ENCODE measurements at regions not wholly inside any gene's neighbourhood (a gene's known extent, or its start where the extent isn't known, plus 50 kb on each side); places are given as distances from the start of the nearest gene placed in this dataset.
"Not testable (repeated sequence)": the region's sequence is repeated elsewhere in the genome, so short reads cannot be mapped to it uniquely, and the experiment has no call there.

DNA sequence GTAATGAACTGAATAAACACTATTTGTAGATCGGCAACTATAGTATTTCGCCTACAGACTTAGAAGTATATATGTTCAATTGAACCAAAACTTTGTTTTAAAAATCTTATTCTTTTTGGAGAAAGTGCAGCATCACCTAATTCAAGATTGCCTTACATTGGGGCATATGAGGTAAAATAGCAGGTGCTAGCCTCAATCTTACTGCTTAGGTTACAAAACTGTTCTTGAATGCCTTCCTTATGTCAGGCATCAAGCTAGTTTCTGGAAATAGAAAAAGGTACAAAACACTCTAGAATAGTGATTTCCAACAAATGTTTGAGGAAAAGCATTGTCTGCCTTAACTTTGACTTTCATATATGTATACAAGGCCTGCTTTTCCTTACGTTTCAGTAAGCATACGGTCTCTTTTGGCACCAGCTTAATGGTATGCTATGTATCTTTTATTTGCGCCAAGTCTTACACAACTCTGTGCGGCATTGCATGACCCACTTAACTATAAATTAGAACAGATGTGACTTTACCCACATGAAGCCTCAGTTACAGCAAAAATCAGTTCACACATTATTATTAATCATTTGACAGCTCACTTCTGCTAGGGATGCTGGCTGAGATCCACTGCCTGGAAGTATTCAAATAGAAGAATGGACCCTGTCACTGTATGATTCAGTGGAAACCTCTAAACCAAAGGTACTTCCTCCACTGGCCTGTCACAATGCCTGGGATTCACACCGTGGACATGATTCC lies 174.1 kb downstream of the PRELID2 start:
- DNase-seq (ENCODE audit: low read depth in 4 of 4, low spot score in 2 of 4), result no peak

DNA sequence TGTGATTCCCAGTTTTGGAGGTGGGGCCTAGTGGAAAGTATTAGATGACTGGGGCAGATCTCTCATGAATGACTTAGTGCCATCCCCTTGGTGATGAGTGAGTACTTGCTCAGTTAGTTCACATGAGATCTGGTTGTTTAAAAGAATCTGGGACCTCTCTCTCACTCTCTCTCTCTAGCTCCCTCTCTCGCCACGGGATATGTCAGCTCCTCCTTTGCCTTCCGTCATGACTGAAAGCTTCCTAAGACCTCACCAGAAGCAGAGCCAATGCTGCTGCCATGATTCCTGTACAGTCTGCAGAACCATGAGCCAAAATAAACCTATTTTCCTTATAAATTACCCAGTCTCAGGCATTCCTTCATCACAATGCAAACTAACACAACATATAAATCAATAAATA lies 176.7 kb downstream of the PRELID2 start:
- DNase-seq (ENCODE audit: low read depth in 4 of 4, low spot score in 2 of 4), result no peak

DNA sequence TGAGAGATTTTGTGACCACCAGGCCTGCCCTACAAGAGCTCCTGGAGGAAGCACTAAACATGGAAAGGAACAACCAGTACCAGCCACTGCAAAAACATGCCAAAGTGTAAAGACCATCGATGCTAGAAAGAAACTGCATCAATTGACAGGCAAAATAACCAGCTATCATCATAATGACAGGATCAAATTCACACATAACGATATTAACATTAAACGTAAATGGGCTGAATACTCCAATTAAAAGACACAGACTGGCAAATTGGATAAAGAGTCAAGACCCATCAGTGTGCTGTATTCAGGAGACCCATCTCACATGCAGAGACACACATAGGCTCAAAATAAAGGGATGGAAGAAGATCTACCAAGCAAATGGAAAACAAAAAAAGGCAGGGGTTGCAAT lies 182.4 kb downstream of the PRELID2 start:
- not testable (repeated sequence) for DNase-seq (ENCODE audit: low read depth in 4 of 4, low spot score in 2 of 4)

DNA sequence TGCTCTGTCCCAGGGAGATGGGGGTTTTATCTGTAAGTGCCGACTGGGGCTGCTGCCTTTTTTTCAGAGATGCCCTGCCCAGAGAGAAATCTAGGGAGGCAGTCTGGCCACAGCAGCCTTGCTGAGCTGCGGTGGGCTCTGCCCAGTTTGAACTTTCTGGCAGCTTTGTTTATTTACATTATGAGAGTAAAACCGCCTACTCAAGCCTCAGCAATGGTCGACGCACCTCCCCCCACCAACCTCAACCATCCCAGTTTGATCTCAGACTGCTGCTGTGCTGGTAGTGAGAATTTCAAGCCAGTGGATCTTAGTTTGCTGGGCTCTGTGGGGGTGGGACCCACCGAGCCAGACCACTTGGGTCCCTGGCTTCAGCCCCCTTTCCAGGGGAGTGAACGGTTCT lies 188.0 kb downstream of the PRELID2 start:
- not testable (repeated sequence) for DNase-seq (ENCODE audit: low read depth in 4 of 4, low spot score in 2 of 4)

DNA sequence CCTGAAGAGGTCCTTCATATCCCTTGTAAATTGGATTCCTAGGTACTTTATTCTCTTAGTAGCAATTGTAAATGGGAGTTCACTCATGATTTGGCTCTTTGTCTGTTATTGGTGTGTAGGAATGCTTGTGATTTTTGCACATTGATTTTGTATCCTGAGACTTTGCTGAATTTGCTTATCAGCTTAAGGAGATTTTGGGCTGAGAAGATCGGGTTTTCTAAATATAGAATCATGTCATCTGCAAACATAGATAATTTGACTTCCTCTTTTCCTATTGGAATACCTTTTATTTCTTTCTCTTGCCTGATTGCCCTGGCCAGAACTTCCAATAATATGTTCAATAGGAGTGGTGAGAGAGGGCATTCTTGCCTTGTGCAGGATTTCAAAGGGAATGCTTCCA lies 191.9 kb downstream of the PRELID2 start:
- not testable (repeated sequence) for DNase-seq (ENCODE audit: low read depth in 4 of 4, low spot score in 2 of 4)

DNA sequence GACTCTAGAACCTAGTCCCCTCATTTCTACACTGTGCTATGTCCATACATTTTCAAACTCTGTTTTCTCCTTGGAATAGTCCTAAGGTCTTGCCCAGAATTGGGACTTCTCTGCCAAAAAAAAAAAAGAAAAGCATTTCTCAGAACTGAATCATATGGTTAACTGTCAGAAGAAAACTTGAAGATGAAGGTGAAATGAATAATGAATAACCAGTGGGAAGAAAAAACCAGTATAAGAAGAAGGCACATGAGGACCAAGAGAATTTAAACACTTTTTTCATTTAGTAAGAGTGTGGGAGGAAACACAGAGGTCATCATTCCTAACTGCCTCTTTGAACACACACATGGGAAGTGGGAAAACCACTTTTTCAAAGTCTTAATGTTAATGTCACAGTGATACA lies 197.7 kb downstream of the PRELID2 start:
- DNase-seq (ENCODE audit: low read depth in 4 of 4, low spot score in 2 of 4), result no peak

DNA sequence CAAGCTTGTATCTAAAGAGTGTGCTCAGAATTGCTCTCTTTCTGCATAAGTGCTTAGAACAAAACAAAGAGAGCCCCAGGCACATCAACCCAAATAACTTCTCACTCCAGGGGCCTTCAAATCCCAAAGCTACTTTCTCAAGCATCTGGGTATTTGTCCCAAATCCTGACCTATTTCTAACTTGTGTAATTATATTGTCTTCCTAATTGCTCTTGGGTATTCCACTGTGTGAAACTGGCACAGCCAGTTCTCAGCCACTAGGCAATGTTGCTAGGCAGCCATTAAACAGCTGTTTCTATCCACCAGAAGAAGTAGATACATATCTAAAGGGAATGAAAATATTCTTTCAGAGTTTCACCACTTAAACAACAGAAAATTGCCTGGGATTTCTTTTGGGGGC lies 198.8 kb downstream of the PRELID2 start:
- DNase-seq (ENCODE audit: low read depth in 4 of 4, low spot score in 2 of 4), result no peak

DNA sequence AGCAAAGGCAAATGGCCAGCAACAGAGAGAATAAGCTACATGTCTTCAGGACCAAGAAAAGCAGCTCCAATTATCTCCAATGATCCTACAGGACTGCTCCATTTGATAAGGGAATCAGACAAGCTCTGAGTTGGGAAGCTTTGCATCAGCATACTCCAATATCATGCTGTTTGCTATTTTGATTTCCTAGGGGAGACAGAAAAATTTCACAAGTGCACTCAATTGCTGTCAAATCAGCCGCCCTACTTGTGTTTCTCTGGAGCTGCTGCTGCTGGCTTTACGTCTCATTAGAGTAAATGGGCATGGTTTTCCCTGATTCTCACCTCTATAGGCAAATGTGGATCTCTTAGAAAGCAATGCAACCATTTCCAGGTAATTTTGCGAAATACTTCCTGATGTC lies 201.7 kb downstream of the PRELID2 start:
- DNase-seq (ENCODE audit: low read depth in 4 of 4, low spot score in 2 of 4), result no peak

DNA sequence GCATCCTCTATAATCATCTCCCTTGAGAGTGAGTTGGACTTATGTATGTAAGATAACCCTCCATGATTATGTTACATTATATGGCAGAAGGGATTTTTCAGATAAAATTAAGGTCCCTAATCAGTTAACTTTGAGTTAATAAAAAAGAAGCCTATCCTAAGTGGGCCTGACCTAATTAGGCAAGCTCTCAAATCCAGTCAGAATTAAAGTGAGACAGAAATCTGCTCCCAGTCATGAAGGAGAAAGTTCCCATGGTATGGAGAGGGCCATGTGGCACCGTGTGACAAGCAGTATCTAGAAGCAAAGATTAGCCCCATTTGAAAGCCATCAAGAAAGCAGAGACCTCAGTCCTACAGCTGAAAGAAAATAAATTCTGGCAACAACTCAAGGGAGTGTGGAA lies 202.4 kb downstream of the PRELID2 start:
- no peak for DNase-seq (ENCODE audit: low read depth in 4 of 4, low spot score in 2 of 4)

DNA sequence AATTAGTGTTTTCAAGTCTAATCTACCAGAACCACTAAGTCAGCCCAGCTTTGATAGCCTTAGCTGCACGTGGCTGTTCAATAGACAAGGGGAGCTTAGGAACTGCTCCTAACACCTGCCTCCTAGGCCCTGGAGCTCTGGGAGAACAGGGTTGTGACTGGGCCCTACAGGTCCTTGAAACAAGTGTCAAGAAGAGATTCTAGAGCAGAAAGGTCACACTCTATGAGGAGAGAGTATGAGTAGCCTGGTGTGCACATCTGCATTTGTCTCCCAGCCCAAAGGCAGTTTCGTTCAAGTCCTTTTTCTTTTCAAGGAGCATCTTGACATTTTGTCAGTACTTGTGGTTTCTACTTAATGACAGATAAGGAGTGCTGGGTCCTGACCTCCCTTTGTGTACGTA lies 206.1 kb downstream of the PRELID2 start:
- no peak for DNase-seq (ENCODE audit: low read depth in 4 of 4, low spot score in 2 of 4)

DNA sequence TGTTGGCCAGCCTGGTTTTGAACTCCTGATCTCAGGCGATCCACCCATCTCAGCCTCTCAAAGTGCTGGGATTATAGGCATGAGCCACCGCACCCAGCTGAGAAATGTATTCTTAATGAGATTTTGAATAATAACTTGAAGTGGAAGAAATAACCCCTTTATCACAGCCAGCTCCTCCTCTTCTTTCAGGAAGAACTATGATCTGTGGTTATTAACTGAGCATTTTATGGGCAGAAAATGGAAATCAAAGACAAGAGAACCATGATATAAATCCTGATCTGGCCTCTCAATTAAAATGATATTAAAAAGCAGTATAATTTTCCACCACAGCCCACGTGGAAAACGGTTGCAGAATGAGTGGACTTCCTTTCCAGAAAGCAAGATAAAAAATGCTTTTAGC lies 206.6 kb downstream of the PRELID2 start:
- DNase-seq (ENCODE audit: low read depth in 4 of 4, low spot score in 2 of 4), result no peak

DNA sequence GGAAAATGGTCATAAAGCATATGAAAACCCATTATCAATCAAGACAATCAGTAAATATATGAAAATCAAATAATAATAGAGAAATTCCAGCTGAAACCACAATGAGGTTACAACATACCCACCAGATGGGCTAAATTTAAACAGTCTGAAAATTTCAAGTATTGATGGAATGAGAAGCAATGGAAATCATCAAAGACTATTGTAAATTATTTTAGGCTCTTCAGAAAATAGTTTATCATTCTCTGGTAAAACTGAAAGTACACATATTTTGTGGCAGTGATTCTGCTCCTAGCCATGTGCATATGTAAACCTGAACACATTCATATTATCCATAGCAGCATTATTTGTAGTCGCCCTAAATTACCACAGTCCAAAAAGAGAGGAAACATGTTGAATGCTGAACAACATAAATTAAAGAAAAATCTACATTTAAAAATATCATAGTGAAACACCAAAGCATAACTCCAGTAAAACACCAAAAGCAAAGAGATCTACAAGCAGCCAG lies 215.3 kb downstream of the PRELID2 start:
- DNase-seq (ENCODE audit: low read depth in 4 of 4, low spot score in 2 of 4), result no peak

DNA sequence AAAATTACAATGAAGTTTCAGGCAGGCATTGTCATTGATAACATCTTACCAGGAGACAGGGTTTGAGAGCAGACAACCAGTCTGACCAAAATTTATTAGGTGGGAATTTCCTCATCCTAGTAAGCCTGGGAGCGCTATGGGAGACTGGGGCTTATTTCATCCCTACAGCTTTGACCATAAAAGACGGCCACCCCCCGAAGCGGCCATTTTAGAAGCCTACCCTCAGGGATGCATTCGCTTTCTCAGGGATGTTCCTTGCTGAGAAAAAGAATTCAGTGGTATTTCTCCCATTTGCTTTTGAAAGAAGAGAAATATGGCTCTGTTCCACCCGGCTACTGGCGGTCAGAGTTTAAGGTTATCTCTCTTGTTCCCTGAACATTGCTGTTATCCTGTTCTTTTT lies 218.4 kb downstream of the PRELID2 start:
- DNase-seq (ENCODE audit: low read depth in 4 of 4, low spot score in 2 of 4), result not testable (repeated sequence)

DNA sequence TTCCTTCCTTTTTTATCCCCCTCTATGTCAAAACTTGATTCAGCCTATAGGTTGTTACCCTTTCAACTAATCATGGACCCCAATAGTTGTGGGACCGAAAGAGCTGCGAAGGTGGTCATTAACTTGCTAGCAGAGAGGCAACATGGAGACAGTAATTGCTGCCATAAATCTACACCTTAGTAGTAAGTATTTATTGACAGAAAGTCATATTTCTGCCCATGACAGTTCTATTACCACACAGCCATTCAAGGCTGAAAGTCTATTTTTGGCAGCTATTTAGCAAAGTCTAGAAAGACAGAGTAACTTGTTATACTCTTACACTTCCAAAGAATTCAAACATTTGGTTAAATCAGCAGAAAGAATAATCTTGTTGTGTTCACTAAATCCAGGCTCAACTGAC lies 236.2 kb downstream of the PRELID2 start:
- DNase-seq (ENCODE audit: low read depth in 4 of 4, low spot score in 2 of 4), result no peak

DNA sequence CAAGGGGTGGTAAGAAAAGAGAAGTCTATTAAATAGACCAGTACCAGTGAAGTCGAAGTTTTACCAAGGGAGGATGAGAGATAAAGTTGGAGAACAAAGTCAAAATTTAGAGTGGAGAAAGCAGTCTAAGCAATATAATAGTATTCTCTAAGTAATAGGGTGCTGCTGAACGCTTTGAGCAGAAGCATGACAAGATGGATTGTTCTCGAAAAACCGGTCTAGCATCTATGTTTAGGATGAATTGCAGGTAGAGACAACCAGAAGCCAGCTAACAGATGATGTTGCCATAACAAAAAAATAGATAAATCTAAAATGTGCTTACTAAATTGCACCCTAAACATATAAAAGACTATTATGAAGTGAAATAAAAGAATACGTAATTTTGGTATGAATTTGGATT lies 237.0 kb downstream of the PRELID2 start:
- no peak for DNase-seq (ENCODE audit: low read depth in 4 of 4, low spot score in 2 of 4)

DNA sequence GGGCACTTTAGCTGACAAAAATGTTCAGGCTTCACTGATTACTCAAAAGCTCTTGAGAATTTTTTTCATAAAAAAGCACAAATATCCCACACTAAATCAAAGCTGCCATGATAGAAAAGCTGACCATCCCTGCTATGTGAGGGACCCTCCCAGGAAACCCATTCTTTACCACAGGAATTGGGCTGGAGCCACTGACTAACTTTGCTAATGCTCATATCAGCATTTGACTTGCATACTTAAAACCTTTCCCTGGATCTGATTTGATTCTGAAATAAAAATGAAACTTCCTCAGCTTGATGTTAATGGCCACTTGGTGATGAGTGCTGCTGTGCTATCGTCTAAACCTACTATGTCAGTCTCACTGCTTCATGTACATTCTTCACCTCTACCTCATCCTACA lies 243.6 kb downstream of the PRELID2 start:
- DNase-seq (ENCODE audit: low read depth in 4 of 4, low spot score in 2 of 4), result no peak

DNA sequence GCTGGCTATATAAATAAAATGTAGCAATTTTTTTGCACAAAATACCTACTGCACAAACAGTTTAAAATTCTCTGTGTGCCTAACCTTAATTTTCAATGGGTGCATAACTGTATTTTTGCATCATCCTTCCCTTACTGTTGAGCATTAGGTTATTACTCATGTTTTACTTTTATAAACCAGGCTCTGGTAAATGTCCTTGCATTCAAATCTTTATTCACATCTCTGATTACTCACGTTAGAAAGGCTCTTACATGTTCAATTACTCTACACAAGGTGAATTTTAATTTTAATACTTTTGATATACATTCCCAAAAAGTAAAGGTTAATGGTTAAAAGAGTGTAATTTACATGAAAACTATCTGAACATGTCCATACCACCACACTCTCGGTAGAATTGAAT lies 246.1 kb downstream of the PRELID2 start:
- DNase-seq (ENCODE audit: low read depth in 4 of 4, low spot score in 2 of 4), result no peak

DNA sequence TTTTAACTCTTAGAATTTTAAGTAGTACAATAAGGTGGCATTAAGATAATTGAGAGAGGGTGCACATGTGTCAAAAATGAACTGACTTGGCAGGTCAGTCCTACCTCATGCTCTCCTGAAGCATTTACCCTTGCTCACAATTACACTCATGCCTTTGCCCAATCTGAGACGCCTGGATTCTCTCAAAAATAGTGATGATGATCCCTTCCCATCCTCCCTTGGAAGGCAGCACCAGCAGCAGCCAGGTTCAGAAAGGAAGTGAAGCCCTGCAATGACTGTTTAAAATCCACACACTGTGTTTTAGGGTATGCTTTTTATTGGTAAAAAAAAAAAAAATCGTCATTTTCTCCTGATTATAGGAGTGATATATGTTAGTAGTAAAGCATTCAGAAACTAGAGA lies 246.6 kb downstream of the PRELID2 start:
- DNase-seq (ENCODE audit: low read depth in 4 of 4, low spot score in 2 of 4), result no peak

DNA sequence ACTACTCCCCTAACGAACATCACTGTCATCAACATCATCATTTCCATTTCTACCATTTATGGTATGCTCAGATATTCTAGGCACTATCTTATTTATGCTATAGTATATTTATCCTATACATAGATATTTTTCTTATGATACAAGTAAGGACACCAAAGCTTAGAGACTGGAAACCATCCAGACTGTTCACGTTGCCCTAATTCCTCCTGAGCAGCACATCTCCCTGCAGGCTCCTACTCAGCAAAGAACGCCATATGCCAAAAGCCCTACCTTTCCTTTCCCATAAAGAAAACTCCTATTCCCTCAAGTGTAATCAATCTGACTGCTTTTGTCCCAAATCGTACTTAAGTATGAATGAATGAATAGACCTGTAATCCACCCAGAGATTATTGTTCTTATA lies 247.0 kb downstream of the PRELID2 start:
- DNase-seq (ENCODE audit: low read depth in 4 of 4, low spot score in 2 of 4), result no peak

DNA sequence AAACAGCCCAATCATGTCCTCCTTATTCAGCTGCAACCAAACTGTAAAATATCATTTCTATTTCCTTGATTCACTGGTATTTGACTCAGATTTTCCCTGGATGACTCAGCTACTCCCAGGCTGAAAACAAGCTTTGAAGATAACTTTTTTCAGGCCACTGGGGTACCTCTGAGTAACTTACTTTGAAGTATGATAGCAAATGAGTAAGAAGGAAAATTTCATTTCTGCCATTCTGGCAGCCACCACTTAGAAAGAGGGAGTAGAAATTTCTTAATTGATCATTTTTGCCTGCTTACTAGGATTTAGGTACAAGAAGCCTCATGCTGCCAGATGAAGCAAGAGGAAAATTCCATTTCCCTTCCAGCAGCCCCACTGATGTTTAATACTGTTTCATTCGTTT lies 247.4 kb downstream of the PRELID2 start:
- no peak for DNase-seq (ENCODE audit: low read depth in 4 of 4, low spot score in 2 of 4)

DNA sequence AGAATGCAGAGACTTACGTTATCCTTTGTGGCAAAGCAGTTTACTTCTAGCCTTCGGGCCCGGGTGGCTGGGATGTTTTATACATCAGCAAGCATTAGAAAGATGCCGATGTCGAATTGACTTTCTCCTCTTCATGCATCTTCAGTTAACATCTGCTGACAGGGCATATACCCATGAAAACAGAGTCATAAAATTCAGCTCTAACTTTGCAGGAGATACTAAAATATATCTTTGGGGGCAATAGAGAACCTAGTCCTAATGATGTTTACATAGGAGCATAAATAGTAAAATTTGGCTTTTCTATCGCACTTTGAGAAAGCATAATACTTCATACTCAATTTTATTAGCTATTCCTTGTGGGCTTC lies 247.9 kb downstream of the PRELID2 start:
- DNase-seq (ENCODE audit: low read depth in 4 of 4, low spot score in 2 of 4), result no peak

DNA sequence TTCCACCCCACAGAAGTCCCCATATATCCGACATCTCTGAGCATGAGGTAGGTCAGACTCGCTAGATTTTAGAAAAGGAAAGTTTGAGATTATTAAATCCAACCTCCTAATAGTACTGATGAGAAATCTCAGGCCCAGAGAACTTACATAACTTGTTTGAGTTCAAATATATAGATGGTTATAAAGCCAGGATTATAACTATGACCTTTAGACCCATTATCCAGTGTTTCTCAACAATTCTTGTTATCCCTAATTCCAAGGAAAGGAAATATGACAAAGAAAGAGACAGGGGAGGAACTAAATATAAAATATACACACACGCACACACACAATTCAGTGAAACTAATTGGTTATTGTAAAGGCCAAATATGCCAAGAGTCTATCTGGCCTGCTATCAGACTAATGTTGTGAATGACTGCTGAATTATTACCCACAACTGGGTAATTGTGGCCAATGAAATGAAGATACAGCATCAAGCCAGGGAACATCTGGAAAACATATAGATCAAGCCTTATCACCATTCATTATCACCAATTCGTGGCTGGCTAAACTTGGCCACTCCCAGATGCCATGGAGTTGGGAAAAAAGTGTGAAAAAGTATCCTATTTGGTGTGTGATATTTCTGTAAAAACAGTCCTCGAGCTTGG lies 248.4 kb downstream of the PRELID2 start:
- DNase-seq (ENCODE audit: low read depth in 4 of 4, low spot score in 2 of 4), result no peak
